Muscle of leg (tissue), 3 donors: ENCODE measurements at regions not wholly inside any gene's neighbourhood (a gene's known extent, or its start where the extent isn't known, plus 50 kb on each side); places are given as distances from the start of the nearest gene placed in this dataset.

Experiments
- DNase-seq: peaks from one replicate; pipeline ENCODE4 v3.0.0; 2013
- H3K27ac ChIP-seq: one replicate; pipeline ENCODE4 v1.5.1; 2013; ENCODE audit warnings: mild to moderate bottlenecking, low read length, control low read depth
- H3K27me3 ChIP-seq: one replicate; pipeline ENCODE4 v1.6.1; 2013; ENCODE audit warnings: low read length; ENCODE audit not compliant: control insufficient read depth, insufficient read depth
- H3K36me3 ChIP-seq: one replicate; pipeline ENCODE4 v1.6.1; 2013; ENCODE audit warnings: low read length; ENCODE audit not compliant: control insufficient read depth, insufficient read depth
- H3K4me1 ChIP-seq: one replicate; pipeline ENCODE4 v1.6.1; 2013; ENCODE audit warnings: low read length; ENCODE audit not compliant: control insufficient read depth, insufficient read depth
- H3K4me3 ChIP-seq: one replicate; pipeline ENCODE4 v1.5.1; 2013; ENCODE audit warnings: low read length, control low read depth
- H3K9me3 ChIP-seq: replicated peaks from 2 replicates; pipeline ENCODE4 v1.6.1; 2013; ENCODE audit warnings: low read depth, low read length; ENCODE audit not compliant: control insufficient read depth
- WGBS: methylation state at CpG from one replicate; pipeline ENCODE4 v1.1.5; 2013; ENCODE audit warnings: missing lambda C conversion rate; ENCODE audit not compliant: insufficient coverage; 5-methylcytosine and 5-hydroxymethylcytosine counted together

DNA sequence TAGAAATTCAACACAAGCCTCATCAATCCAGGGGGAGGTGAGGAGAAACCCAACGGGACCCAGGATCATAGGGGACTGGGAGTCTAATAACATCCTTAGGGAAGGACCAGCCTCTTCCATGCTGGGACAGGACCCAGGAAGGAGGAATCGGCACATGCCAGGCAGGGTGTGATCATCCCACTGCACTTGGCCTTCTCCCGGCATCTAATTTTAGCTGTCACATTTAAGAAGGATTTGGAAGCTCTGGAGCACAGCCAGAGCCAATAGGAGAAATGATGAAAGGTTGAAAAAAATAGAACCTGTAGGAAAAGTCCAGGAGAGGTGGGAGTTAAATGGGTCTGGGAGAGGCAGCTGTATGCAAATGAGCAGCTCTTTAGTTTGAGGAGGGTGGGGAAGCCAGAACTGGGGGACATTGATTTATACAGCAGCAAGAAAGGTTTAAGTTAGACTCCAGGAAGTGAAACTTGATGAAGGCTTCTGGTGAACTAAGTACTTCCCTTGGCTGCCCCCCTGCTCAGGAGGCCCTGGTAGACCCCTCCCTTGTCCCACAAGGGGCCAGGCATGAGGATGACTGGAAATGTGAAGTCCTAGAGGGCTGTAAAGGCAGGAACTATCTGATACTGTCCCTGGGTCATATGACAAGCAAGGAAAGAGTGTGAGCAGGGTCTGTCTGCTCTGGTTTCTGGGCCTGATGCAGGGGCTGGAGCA lies 260.3 kb downstream of the LRFN2 start:
- H3K9me3 ChIP-seq: no peaks in the 10 kb centered on the region
- no peak overlapping the region for H3K27ac ChIP-seq
- 63% methylated on average over 3 of the region's 3 CpGs for WGBS
- DNase-seq: peak; percentile 21
- H3K36me3 ChIP-seq: no peaks in the 10 kb centered on the region
- no peak overlapping the region for H3K4me3 ChIP-seq
- peaks cover 4% of the 10 kb centered on the region for H3K27me3 ChIP-seq
- H3K4me1 ChIP-seq: peaks cover 24% of the 10 kb centered on the region

DNA sequence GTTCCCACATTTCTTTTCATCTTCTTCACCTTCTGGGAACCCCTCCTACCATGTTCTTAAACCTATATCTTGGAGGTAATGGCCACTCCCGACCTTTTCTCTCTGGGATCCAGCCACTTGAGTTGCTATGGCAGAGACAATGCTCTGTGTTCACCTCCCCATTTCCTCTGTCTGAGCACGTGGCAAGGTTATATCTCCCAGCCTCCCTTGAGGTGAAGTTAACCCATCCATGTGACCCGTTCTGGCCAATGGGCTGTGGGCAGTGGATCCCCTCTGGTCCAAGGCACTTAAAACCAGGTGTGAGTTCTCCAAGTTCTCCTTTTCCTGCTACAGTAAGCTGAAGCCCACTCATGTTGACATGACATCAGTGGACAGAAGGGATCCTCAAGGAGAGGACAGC lies 261.4 kb downstream of the LRFN2 start:
- DNase-seq: no peak
- peaks cover 24% of the 10 kb centered on the region for H3K4me1 ChIP-seq
- peaks cover 4% of the 10 kb centered on the region for H3K27me3 ChIP-seq
- 40% methylated on average over 2 of the region's 3 CpGs for WGBS
- no peak overlapping the region for H3K4me3 ChIP-seq
- H3K36me3 ChIP-seq: no peaks in the 10 kb centered on the region
- no peaks in the 10 kb centered on the region for H3K9me3 ChIP-seq
- H3K27ac ChIP-seq: no peak overlapping the region

DNA sequence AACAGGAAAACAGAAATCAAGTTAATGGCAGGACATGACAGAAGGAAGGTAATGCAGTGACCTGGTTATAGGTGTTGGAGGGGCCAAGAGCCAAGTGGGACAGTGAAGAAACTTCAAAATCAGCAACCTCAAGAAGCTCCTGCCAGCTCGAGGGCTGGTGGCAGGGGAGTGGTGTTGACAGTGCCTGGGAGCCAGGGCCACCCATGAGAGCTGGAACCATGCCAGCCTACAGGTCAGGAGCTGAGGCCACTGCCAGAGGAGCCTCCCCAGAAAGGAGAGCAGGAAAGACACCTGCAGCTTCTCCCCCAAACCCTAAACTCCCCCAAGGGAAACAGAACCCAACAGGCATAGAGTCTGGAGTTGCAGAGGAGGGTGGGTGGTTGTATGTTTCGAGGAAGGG lies 262.1 kb downstream of the LRFN2 start:
- Histone ChIP-seq H3K27ac (no peak overlapping the region), H3K9me3 (no peaks in the 10 kb centered on the region), H3K4me3 (no peak overlapping the region), H3K4me1 (peaks cover 24% of the 10 kb centered on the region), H3K27me3 (peaks cover 4% of the 10 kb centered on the region), H3K36me3 (no peaks in the 10 kb centered on the region)
- DNase-seq: no peak
- WGBS: 53% methylated on average over 2 of the region's 2 CpGs

DNA sequence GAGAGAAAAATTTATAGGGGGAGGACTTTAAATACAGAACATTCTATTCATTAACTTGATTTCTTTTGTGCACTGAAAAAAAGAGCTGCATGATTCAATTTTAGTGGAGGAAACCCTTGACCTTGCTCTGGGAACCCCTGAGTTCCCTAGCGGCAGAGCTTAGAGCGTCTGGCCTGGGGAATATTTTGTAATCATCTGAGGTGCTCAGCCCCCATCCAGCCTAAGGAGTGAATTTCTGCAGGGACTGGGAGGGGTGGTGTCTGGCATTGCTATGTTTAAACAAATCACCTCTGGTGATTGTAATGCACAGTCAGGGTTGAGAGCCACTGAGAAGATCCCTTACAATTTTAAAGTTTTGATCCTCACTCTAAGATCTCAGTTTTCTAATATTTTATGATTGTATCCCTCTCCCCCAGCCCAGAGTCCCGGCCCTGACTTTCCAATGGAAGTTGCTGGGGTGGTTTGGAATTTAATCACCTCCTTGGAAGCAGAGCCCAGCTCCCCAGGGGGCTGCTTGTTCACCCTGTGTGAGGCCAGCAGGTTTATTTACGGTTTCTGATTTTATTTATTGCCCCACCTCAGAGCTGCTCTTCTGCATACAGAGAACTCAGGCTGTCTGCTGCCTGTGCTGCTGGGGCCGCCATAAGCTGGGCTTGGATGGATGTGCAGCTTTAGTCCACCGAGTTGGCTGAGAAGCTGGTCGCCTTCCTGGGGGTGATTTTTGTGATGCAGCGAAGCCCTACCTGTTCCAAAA lies 263.1 kb downstream of the LRFN2 start:
- Histone ChIP-seq H3K4me3 (no peak overlapping the region), H3K27me3 (no peaks in the 10 kb centered on the region), H3K4me1 (peaks cover 24% of the 10 kb centered on the region), H3K9me3 (peaks cover 2% of the 10 kb centered on the region), H3K36me3 (no peaks in the 10 kb centered on the region), H3K27ac (no peak overlapping the region)
- DNase-seq: no peak
- WGBS: 43% methylated on average over 2 of the region's 8 CpGs

GRCh38 chr6:40322336-40322735 lies 264.8 kb downstream of the LRFN2 start:
- H3K9me3 ChIP-seq: peaks cover 2% of the 10 kb centered on the region
- no peaks in the 10 kb centered on the region for H3K36me3 ChIP-seq
- H3K27ac ChIP-seq: no peak overlapping the region
- WGBS: no CpG with 5 or more reads among the region's 9 CpGs
- H3K27me3 ChIP-seq: no peaks in the 10 kb centered on the region
- DNase-seq: no peak
- no peak overlapping the region for H3K4me3 ChIP-seq
- peaks cover 21% of the 10 kb centered on the region for H3K4me1 ChIP-seq

DNA sequence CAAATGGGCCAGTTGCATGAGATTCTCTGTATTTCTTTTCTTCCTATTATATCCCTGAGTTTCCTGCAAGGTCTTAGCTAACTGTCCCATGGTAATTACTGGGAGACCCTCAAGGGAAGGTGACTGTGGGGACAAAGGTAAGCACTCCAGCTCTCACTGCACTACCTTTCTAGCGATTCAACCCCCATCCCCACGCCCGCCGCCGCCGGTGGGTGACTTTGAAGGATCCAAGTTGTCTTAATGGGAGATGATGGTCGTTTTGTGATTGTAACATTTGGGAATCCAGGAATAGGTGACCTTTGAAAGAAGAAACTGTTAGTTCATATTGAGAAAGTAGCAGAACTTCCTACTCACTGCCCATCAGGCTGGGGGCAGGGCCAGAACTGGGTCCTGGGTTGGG lies 265.5 kb downstream of the LRFN2 start:
- 60% methylated on average over 1 of the region's 7 CpGs for WGBS
- Histone ChIP-seq H3K27ac (no peak overlapping the region), H3K9me3 (peaks cover 2% of the 10 kb centered on the region), H3K27me3 (no peaks in the 10 kb centered on the region), H3K36me3 (no peaks in the 10 kb centered on the region), H3K4me1 (peaks cover 14% of the 10 kb centered on the region), H3K4me3 (no peak overlapping the region)
- DNase-seq: no peak

- Histone ChIP-seq H3K36me3 (no peaks in the 10 kb centered on the region), H3K27me3 (no peaks in the 10 kb centered on the region), H3K27ac (no peak overlapping the region), H3K4me3 (no peak overlapping the region), H3K4me1 (peaks cover 17% of the 10 kb centered on the region), H3K9me3 (peaks cover 2% of the 10 kb centered on the region)
- DNase-seq: no peak
- WGBS: no CpG with 5 or more reads among the region's 2 CpGs
Observed at GRCh38 chr6:40320947-40321346, 266.2 kb downstream of the LRFN2 start.

DNA sequence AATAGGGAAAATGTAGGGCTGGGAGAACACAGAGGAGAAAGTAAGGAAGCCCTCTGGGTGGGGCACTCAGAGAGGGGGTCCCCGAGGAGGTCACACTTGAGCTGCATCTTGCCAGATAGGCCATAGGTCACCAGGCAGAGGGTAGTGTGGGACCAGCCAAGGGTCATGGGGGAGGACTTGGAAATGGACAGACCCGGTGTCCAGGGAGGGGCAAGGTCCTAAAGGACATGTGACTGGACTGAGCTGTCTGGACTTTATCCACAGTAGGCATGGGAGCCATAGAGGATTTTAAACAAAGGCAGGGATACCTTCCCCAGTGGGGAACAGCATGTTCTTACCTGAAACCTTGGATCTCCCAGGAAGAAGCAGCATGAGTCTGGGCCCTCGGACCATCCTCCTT lies 266.7 kb downstream of the LRFN2 start:
- Histone ChIP-seq H3K27me3 (no peaks in the 10 kb centered on the region), H3K4me1 (peaks cover 17% of the 10 kb centered on the region), H3K4me3 (no peak overlapping the region), H3K27ac (no peak overlapping the region), H3K36me3 (no peaks in the 10 kb centered on the region), H3K9me3 (peaks cover 2% of the 10 kb centered on the region)
- WGBS: 88% methylated on average over 3 of the region's 3 CpGs
- DNase-seq: no peak

DNA sequence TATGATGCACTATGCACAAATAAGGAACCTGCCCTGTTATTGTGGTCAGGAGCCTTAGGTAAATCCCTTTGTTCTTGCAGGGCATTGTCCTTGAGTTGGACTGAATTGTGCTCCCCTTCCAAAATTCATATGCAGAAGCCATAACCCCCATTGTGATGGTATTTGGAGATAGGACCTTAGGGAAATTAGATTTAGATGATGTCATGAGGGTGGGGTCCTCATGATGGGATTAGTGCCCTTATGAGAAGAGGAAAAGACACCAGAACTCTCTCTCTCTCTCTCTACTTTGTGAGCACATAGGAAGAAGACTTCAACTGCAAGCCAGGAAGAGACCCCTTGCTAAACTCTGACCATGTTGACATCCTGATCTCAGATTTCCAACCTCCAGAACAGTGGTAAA lies 268.0 kb downstream of the LRFN2 start:
- Histone ChIP-seq H3K36me3 (no peaks in the 10 kb centered on the region), H3K27me3 (no peaks in the 10 kb centered on the region), H3K4me1 (peaks cover 17% of the 10 kb centered on the region), H3K9me3 (peaks cover 2% of the 10 kb centered on the region), H3K27ac (no peak overlapping the region), H3K4me3 (no peak overlapping the region)
- DNase-seq: no peak

- Histone ChIP-seq H3K9me3 (peaks cover 2% of the 10 kb centered on the region), H3K4me3 (no peak overlapping the region), H3K27ac (peak overlapping the region; percentile 13), H3K36me3 (no peaks in the 10 kb centered on the region), H3K4me1 (peaks cover 22% of the 10 kb centered on the region), H3K27me3 (no peaks in the 10 kb centered on the region)
- 55% methylated on average over 4 of the region's 5 CpGs for WGBS
- DNase-seq: peak; percentile 84
Observed at GRCh38 chr6:40315060-40315459, 272.1 kb downstream of the LRFN2 start.
